ENCODE measurements at regions not wholly inside any gene's neighbourhood (a gene's known extent, or its start where the extent isn't known, plus 50 kb on each side); places are given as distances from the start of the nearest gene placed in this dataset.
"Not testable (repeated sequence)": the region's sequence is repeated elsewhere in the genome, so short reads cannot be mapped to it uniquely, and the experiment has no call there.

DNA sequence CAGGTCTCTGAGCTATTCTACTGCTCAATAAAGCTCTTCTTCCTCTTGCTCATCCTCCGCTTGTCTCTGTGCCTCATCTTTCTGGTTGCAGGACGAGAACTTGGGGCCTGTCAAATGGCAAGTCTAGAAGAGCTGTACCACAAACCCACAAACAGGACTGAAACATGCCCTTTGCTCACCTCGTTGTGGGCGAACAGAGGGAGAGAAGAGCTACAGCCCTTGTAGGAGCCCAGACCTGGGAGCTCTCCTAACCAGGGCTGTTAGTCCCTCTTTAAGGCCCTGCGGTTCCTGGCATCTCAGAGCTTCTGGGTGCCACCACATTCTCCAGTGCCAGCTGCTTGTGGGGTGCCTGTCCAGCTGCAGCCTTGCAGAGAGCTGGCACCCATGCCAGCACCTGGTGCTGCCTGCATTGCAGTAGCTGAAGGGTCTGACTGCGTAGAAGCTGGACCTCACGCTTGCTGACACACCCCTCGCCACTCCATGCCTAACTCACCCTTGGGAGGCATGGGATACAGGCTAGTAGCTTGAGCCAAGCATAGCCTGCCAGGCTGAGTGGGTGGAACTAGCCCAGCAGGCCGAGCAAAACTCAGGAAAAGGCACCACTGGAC, 313.4 kb downstream of the ANKRD30B start:
- DNase-seq (ENCODE audit: low spot score) = not testable (repeated sequence)

GRCh38 chr18:15066434-15066833, 318.5 kb downstream of the ANKRD30B start:
- not testable (repeated sequence) for DNase-seq (ENCODE audit: low spot score)

GRCh38 chr18:15071311-15071710, 323.3 kb downstream of the ANKRD30B start:
- DNase-seq (ENCODE audit: low spot score) = not testable (repeated sequence)
